ENCODE measurements at regions not wholly inside any gene's neighbourhood (a gene's known extent, or its start where the extent isn't known, plus 50 kb on each side); places are given as distances from the start of the nearest gene placed in this dataset.

DNA sequence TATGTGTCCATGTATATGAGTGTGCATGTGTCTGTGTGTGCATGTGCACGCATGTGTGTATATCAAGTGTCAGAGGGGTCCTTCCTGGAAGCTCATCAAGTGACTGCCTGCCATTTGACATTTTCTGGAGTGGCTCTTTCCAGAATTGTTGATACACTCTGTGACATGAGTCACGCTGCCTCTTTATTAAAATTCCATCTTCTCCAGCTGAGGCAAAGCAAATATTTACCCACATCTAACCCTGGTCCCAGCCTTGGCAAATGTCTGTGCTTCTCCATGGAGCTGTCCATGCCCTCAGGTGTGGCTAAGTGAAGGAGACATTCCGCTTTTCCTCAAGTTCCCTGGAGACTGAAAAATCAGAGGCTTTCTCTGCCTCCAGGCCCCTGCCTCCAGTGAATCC, 88.2 kb upstream of the MBNL2 start:
- DNase-seq, result no peak
- no peaks in the 10 kb centered on the region for H3K9me3 ChIP-seq
- Mint-ChIP-seq H3K9me3 (ENCODE audit: unreplicated experiment) (no peaks in the 10 kb centered on the region), H3K27me3 (ENCODE audit: insufficient read depth, unreplicated experiment) (no peaks in the 10 kb centered on the region), H3K27ac (ENCODE audit: unreplicated experiment) (no peak overlapping the region), H3K4me1 (ENCODE audit: low read depth, unreplicated experiment) (peaks cover 31% of the 10 kb centered on the region), H3K36me3 (ENCODE audit: insufficient read depth, unreplicated experiment) (no peaks in the 10 kb centered on the region), H3K4me3 (ENCODE audit: unreplicated experiment) (no peak overlapping the region)
- H3K36me3 ChIP-seq (ENCODE audit: control insufficient read depth, insufficient read depth, low read length), result no peaks in the 10 kb centered on the region
- ChIA-PET CTCF (interaction anchor here (0.8 kb wide), 1 partner anchor 9 kb away, joined by 3 read pairs; no protein-coding TSS in a partner anchor), POLR2A (no interaction called here)
- no peak overlapping the region for H3K4me3 ChIP-seq (ENCODE audit: low read depth, low read length)
- H3K27me3 ChIP-seq (replicated peaks; ENCODE audit: control insufficient read depth, insufficient read depth, low read length), result no peaks in the 10 kb centered on the region
- H3K4me1 ChIP-seq, result peaks cover 21% of the 10 kb centered on the region
- BruUV-seq (replicated peaks), result no TSS peak
- TF ChIP-seq, protein P1, sequence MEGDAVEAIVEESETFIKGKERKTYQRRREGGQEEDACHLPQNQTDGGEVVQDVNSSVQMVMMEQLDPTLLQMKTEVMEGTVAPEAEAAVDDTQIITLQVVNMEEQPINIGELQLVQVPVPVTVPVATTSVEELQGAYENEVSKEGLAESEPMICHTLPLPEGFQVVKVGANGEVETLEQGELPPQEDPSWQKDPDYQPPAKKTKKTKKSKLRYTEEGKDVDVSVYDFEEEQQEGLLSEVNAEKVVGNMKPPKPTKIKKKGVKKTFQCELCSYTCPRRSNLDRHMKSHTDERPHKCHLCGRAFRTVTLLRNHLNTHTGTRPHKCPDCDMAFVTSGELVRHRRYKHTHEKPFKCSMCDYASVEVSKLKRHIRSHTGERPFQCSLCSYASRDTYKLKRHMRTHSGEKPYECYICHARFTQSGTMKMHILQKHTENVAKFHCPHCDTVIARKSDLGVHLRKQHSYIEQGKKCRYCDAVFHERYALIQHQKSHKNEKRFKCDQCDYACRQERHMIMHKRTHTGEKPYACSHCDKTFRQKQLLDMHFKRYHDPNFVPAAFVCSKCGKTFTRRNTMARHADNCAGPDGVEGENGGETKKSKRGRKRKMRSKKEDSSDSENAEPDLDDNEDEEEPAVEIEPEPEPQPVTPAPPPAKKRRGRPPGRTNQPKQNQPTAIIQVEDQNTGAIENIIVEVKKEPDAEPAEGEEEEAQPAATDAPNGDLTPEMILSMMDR (IDR thresholded peaks at IDR 0.05; ENCODE audit: insufficient read depth in 1 of 2, low read depth in 1 of 2, low read length in 1 of 2, severe bottlenecking in 1 of 2, unreplicated experiment in 1 of 2), result no peak
- intact Hi-C loops (cut with micrococcal nuclease; ENCODE audit: unreplicated experiment), result no loop called here

DNA sequence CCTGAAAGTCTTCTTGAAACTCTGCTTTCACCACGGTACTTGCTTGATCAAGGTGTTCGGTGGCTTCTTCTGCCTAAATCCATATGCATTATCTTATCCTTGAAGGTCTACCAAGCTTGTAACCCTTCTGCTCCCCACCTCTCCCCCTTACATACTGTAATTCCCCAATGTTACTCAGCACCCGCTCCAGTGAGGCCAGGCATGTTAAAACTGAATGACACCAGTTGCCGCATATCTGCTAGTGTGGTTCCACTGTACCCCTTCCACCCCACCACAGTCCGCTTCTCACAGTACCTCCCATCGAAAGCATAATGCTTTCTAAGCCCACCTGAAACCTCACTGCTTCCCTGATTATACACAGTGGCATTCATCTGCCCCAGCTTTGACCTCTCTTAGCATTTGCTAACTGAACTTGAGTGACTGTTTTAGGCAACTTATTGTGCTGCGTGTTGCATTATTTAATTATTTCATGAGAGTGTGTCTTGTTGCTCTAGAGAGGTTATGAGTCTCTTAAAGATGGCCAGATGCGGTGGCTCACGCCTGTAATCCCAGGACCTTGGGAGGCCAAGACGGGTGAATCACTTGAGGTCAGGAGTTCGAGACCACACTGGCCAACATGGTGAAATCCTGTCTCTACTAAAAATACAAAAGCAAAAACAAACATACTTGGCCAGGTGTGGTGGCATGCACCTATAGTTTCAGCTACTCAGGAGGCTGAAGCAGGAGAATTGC, 87.6 kb upstream of the MBNL2 start:
- ChIA-PET CTCF (interaction anchor here (0.8 kb wide), 1 partner anchor 9 kb away, joined by 3 read pairs; no protein-coding TSS in a partner anchor), POLR2A (no interaction called here)
- H3K36me3 ChIP-seq (ENCODE audit: control insufficient read depth, insufficient read depth, low read length), result no peaks in the 10 kb centered on the region
- no peaks in the 10 kb centered on the region for H3K27me3 ChIP-seq (replicated peaks; ENCODE audit: control insufficient read depth, insufficient read depth, low read length)
- no peaks in the 10 kb centered on the region for H3K9me3 Mint-ChIP-seq (ENCODE audit: unreplicated experiment)
- TF ChIP-seq, protein P1 (IDR thresholded peaks at IDR 0.05; ENCODE audit: insufficient read depth in 1 of 2, low read depth in 1 of 2, low read length in 1 of 2, severe bottlenecking in 1 of 2, unreplicated experiment in 1 of 2), result no peak
- peaks cover under 1% of the 10 kb centered on the region for H3K36me3 Mint-ChIP-seq (ENCODE audit: insufficient read depth, unreplicated experiment)
- no peaks in the 10 kb centered on the region for H3K27me3 Mint-ChIP-seq (ENCODE audit: insufficient read depth, unreplicated experiment)
- H3K27ac Mint-ChIP-seq (ENCODE audit: unreplicated experiment), result no peak overlapping the region
- H3K9me3 ChIP-seq, result no peaks in the 10 kb centered on the region
- intact Hi-C loops (cut with micrococcal nuclease; ENCODE audit: unreplicated experiment), result no loop called here
- H3K4me1 ChIP-seq, result peaks cover 22% of the 10 kb centered on the region
- no peak for DNase-seq
- BruUV-seq (replicated peaks), result no TSS peak
- H3K4me3 Mint-ChIP-seq (ENCODE audit: unreplicated experiment), result no peak overlapping the region
- H3K4me3 ChIP-seq (ENCODE audit: low read depth, low read length), result no peak overlapping the region
- H3K4me1 Mint-ChIP-seq (ENCODE audit: low read depth, unreplicated experiment), result peaks cover 27% of the 10 kb centered on the region

DNA sequence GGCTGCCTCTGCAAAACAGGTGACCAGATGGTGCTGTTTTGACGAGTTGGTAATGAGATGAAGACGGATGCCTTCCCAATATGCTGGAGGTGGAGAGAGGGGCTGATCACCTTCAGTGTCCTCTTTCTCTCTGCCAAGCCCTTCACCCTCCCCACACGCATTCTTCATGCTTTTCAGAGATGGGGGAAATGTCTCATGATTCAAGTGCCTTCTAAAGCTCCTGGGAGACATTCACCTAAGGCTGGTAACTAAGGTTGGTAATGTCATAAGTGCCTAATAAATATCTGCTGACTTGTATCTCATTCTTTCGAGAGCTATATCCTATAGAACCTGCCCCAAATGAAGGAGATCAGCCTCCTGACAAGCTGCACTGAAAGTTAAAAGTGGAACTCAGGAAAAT, 86.2 kb upstream of the MBNL2 start:
- peaks cover 36% of the 10 kb centered on the region for H3K4me1 ChIP-seq
- CTCF ChIA-PET, result no interaction called here
- H3K27ac Mint-ChIP-seq (ENCODE audit: unreplicated experiment), result no peak overlapping the region
- POLR2A ChIA-PET, result no interaction called here
- H3K4me3 Mint-ChIP-seq (ENCODE audit: unreplicated experiment), result no peak overlapping the region
- H3K36me3 Mint-ChIP-seq (ENCODE audit: insufficient read depth, unreplicated experiment), result peaks cover 7% of the 10 kb centered on the region
- H3K9me3 ChIP-seq, result no peaks in the 10 kb centered on the region
- intact Hi-C loops (cut with micrococcal nuclease; ENCODE audit: unreplicated experiment), result no loop called here
- no peaks in the 10 kb centered on the region for H3K27me3 ChIP-seq (replicated peaks; ENCODE audit: control insufficient read depth, insufficient read depth, low read length)
- no peaks in the 10 kb centered on the region for H3K36me3 ChIP-seq (ENCODE audit: control insufficient read depth, insufficient read depth, low read length)
- H3K4me3 ChIP-seq (ENCODE audit: low read depth, low read length), result no peak overlapping the region
- no peaks in the 10 kb centered on the region for H3K9me3 Mint-ChIP-seq (ENCODE audit: unreplicated experiment)
- H3K4me1 Mint-ChIP-seq (ENCODE audit: low read depth, unreplicated experiment), result peaks cover 41% of the 10 kb centered on the region
- BruUV-seq (replicated peaks), result no TSS peak
- TF ChIP-seq, protein P1 (IDR thresholded peaks at IDR 0.05; ENCODE audit: insufficient read depth in 1 of 2, low read depth in 1 of 2, low read length in 1 of 2, severe bottlenecking in 1 of 2, unreplicated experiment in 1 of 2), result no peak
- DNase-seq, result no peak
- H3K27me3 Mint-ChIP-seq (ENCODE audit: insufficient read depth, unreplicated experiment), result no peaks in the 10 kb centered on the region
